Left lung (tissue), 4 donors: ENCODE measurements at regions not wholly inside any gene's neighbourhood (a gene's known extent, or its start where the extent isn't known, plus 50 kb on each side); places are given as distances from the start of the nearest gene placed in this dataset.

Source experiments
- ATAC-seq: fragments of 200-7000 bp; cut with Tn5 transposase; one replicate; pipeline ENCODE4 v1.9.1; 2020; ENCODE audit warnings: moderate library complexity
- DNase-seq, 4 donors: peaks; one replicate each; pipeline ENCODE4 v3.0.0-alpha.2; 2013 to 2020
- H3K27ac ChIP-seq, 2 donors: fragments of 200-600 bp; sonication (generic) in 1 of 2; one replicate each; pipeline versions ENCODE4 v1.5.0 to v1.8.0; 2020 to 2021
- H3K27me3 ChIP-seq, 2 donors: fragments of 200-600 bp; sonication (generic) in 1 of 2; one replicate each; pipeline versions ENCODE4 v1.5.0 to v1.8.0; 2020 to 2021
- H3K36me3 ChIP-seq, 2 donors: fragments of 200-600 bp; sonication (generic) in 1 of 2; one replicate each; pipeline versions ENCODE4 v1.5.0 to v1.8.0; 2020 to 2021
- H3K4me1 ChIP-seq, 2 donors: fragments of 200-600 bp; one replicate each; pipeline ENCODE4 v1.8.0; 2021
- H3K4me3 ChIP-seq, 2 donors: fragments of 200-600 bp; sonication (generic) in 1 of 2; one replicate each; pipeline versions ENCODE4 v1.5.0 to v1.8.0; 2020 to 2021; ENCODE audit warnings: mild to moderate bottlenecking in 1 of 2
- H3K9me3 ChIP-seq, 2 donors: fragments of 200-600 bp; sonication (generic) in 1 of 2; one replicate each; pipeline versions ENCODE4 v1.5.0 to v1.8.0; 2020 to 2021
- intact Hi-C, 2 donors: fragments of 100-400 bp; cut with DNase I; formaldehyde crosslinking; loops; one replicate each; pipeline versions ENCODE4 v1.11.2 to v1.14.2; 2022
- TF ChIP-seq, protein P1 (sequence below), 2 donors: fragments of 200-600 bp; sonication (generic) in 1 of 2; IDR thresholded peaks; one replicate each; pipeline versions ENCODE4 v1.5.0 to v1.8.0; 2021; ENCODE audit warnings: antibody characterized with exemption in 2 of 2
- donor health status: DM: no; HTN: yes; CAD: no.
- donor health status: DM: no; HTN: no; CAD: no.

DNA sequence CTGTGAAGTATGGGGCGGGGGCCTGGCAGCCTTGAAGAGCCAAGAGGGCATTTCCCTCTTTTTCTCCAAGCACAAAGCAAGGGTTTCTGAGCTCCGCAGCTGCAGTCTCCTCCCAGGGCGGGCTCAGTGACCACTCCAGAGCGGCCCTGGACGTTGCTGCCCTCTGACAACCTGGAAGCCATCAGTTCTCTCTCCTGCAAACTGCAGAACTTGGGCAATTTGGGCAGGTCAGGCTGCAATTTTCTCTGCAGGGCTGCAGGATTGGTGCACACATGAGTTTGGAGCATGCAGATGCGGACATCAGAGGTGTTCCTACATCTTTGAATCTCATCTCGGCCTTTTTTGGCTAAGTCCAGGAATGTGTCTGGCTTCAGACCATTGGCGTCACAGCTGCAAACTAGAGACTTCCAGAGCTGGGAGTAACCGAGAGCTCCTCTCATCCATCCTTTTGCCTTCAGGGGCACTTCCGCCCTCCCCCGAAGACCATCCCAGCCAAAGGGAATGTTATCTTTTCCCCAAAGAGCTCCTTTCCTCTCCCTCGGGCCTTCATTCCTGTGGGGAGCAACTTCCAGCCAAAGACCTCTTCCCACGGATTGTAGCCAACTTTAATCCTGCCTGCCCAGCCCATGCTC lies 139.6 kb upstream of the WNT4 start:
- TF ChIP-seq, protein P1, sequence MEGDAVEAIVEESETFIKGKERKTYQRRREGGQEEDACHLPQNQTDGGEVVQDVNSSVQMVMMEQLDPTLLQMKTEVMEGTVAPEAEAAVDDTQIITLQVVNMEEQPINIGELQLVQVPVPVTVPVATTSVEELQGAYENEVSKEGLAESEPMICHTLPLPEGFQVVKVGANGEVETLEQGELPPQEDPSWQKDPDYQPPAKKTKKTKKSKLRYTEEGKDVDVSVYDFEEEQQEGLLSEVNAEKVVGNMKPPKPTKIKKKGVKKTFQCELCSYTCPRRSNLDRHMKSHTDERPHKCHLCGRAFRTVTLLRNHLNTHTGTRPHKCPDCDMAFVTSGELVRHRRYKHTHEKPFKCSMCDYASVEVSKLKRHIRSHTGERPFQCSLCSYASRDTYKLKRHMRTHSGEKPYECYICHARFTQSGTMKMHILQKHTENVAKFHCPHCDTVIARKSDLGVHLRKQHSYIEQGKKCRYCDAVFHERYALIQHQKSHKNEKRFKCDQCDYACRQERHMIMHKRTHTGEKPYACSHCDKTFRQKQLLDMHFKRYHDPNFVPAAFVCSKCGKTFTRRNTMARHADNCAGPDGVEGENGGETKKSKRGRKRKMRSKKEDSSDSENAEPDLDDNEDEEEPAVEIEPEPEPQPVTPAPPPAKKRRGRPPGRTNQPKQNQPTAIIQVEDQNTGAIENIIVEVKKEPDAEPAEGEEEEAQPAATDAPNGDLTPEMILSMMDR (IDR thresholded peaks at IDR 0.05) = no peak
- H3K27me3 ChIP-seq = peaks cover 0 to 12% of the 10 kb centered on the region in 2 donors

DNA sequence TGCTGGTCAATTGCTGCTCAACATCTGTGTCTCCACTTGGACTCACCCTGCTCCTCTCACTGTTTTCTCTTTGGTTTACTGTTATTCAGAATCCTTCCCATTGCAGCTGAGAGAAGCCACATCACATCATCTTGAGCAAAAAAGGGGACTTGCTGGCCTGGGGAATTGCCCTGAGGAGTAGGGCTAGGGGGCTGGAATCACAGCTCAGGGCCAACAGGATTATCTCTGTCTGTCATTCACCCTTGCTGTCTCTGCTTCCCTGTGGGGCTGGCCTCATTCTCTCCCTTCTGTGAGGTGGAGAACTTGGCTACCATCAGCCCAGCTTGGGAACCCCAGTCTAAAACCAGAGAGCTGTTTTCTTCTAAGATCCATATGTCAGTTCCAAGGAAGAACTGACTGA lies 140.7 kb upstream of the WNT4 start:
- H3K36me3 ChIP-seq = no peaks in the 10 kb centered on the region
- intact Hi-C loops = loop anchor here in 1 of 2 donors (10.0 kb wide), 1 partner anchor 149 kb away; no protein-coding TSS in a partner anchor
- H3K9me3 ChIP-seq = peaks cover 0 to 5% of the 10 kb centered on the region in 2 donors
- H3K4me1 ChIP-seq = no peaks in the 10 kb centered on the region
- no peak overlapping the region for H3K4me3 ChIP-seq
- ATAC-seq (no peak), DNase-seq (no peak)
- TF ChIP-seq, protein P1 (IDR thresholded peaks at IDR 0.05) = no peak
- peaks cover 0 to 12% of the 10 kb centered on the region in 2 donors for H3K27me3 ChIP-seq
- no peak overlapping the region for H3K27ac ChIP-seq

More for the DNA sequence above, 139.6 kb upstream of the WNT4 start:
- intact Hi-C loops = loop anchor here in 1 of 2 donors (10.0 kb wide), 1 partner anchor 148 kb away; no protein-coding TSS in a partner anchor
- DNase-seq (no peak), ATAC-seq (no peak)
- H3K9me3 ChIP-seq = peaks cover 0 to 5% of the 10 kb centered on the region in 2 donors
- no peaks in the 10 kb centered on the region for H3K36me3 ChIP-seq
- H3K4me1 ChIP-seq = no peaks in the 10 kb centered on the region
- H3K4me3 ChIP-seq = no peak overlapping the region
- H3K27ac ChIP-seq = no peak overlapping the region

DNA sequence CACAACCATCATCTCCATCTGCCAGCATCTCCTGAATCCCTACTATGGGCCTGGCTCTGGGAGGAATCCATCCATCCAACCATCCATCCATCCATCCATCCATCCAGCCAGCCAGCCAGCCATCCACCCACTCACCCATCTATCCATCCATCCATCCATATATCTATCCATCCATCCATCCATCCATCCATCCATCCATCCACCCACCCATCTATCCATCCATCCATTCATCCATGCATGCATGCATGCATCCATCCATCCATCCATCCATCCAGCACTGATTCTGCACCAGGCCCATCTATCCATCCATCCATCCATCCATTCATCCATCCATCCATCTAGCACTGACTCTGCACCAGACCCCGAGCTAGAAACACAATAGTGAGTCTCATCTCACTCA lies 141.3 kb upstream of the WNT4 start:
- H3K27me3 ChIP-seq = peaks cover 0 to 12% of the 10 kb centered on the region in 2 donors
- no peak overlapping the region for H3K27ac ChIP-seq
- TF ChIP-seq, protein P1 (IDR thresholded peaks at IDR 0.05) = no peak
- peaks cover 0 to 5% of the 10 kb centered on the region in 2 donors for H3K9me3 ChIP-seq
- H3K36me3 ChIP-seq = no peaks in the 10 kb centered on the region
- ATAC-seq (no peak), DNase-seq (no peak)
- no peaks in the 10 kb centered on the region for H3K4me1 ChIP-seq
- no peak overlapping the region for H3K4me3 ChIP-seq
- intact Hi-C loops = loop anchor here in 1 of 2 donors (10.0 kb wide), 1 partner anchor 149 kb away; no protein-coding TSS in a partner anchor

DNA sequence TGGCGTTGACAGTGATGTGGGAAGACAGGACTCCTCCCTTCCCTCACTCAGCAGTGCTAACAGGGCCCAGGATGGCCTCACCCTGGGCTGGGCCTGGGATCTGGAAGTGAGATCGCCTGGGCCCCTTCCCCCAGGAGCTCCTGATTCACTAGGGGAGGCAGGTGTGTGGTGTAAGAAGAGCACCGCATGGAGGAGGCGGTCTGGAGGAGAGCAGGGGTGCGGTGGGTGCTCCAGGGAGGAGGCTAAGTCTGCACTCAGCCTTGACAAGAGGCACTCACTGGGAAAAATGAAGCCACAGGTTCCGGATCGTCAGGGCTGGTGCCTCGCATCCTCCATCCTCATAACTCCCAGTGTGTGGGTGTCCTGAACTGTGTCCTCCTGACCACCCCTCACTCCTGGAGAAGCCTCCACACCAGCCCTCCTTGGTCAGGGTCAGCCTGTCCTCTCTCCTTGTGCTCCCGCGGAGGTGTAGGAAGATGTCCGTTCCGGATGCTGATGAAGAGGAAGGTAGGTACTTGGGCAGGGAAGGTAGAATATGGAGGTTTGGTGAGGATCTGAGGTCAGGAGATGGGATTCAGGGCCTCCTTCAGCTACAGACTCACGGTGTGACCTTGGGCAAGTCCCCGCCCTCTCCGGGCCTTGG lies 142.1 kb upstream of the WNT4 start:
- H3K4me1 ChIP-seq = no peaks in the 10 kb centered on the region
- intact Hi-C loops = loop anchor here in 1 of 2 donors (10.0 kb wide), 1 partner anchor 150 kb away; no protein-coding TSS in a partner anchor
- TF ChIP-seq, protein P1 (IDR thresholded peaks at IDR 0.05) = no peak
- no peak overlapping the region for H3K27ac ChIP-seq
- H3K9me3 ChIP-seq = peaks cover 0 to 2% of the 10 kb centered on the region in 2 donors
- no peak for DNase-seq
- H3K36me3 ChIP-seq = no peaks in the 10 kb centered on the region
- H3K4me3 ChIP-seq = no peak overlapping the region
- H3K27me3 ChIP-seq = peaks cover 0 to 12% of the 10 kb centered on the region in 2 donors
- ATAC-seq = no peak
